ENCODE measurements at regions not wholly inside any gene's neighbourhood (a gene's known extent, or its start where the extent isn't known, plus 50 kb on each side); places are given as distances from the start of the nearest gene placed in this dataset.

DNA sequence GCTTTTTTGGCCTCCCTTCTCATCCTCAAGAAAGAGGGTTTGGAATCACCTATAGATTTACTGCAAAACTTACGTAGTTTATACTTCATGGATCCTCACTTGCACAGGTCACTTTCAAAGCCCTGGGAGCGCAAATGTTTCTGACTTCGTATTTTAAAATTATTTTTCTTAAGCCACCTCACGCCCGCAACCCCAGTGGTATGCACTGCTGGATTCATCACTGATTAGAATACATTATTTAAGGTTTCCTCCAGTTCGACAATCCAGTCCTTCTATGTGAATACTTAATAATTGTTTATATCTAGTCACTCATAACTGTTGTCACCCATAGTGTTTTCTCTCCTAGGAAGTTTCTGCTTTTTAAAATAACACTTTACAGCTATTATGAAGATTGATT lies 339.9 kb downstream of the CHL1 start:
- Mint-ChIP-seq H3K36me3 (peaks cover 68% of the 10 kb centered on the region), H3K27me3 (ENCODE audit: low read depth) (peaks cover 19% of the 10 kb centered on the region), H3K4me1 (no peaks in the 10 kb centered on the region), H3K27ac (no peak overlapping the region), H3K4me3 (no peak overlapping the region), H3K9me3 (peaks cover 76% of the 10 kb centered on the region)
- DNase-seq (ENCODE audit: low spot score) (no peak), ATAC-seq (no peak)
- CTCF ChIA-PET: no interaction called here
- POLR2A ChIA-PET: no interaction called here
- no peak for TF ChIP-seq ZNF317 (CRISPR knock-in tag; IDR thresholded peaks at IDR 0.05; ENCODE audit: borderline replicate concordance, low read depth)
- TF ChIP-seq, protein P1, sequence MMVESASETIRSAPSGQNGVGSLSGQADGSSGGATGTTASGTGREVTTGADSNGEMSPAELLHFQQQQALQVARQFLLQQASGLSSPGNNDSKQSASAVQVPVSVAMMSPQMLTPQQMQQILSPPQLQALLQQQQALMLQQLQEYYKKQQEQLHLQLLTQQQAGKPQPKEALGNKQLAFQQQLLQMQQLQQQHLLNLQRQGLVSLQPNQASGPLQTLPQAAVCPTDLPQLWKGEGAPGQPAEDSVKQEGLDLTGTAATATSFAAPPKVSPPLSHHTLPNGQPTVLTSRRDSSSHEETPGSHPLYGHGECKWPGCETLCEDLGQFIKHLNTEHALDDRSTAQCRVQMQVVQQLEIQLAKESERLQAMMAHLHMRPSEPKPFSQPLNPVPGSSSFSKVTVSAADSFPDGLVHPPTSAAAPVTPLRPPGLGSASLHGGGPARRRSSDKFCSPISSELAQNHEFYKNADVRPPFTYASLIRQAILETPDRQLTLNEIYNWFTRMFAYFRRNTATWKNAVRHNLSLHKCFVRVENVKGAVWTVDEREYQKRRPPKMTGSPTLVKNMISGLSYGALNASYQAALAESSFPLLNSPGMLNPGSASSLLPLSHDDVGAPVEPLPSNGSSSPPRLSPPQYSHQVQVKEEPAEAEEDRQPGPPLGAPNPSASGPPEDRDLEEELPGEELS (CRISPR knock-in tag; IDR thresholded peaks at IDR 0.05): no peak
- TF ChIP-seq NFATC4 (CRISPR knock-in tag; IDR thresholded peaks at IDR 0.05): no peak

DNA sequence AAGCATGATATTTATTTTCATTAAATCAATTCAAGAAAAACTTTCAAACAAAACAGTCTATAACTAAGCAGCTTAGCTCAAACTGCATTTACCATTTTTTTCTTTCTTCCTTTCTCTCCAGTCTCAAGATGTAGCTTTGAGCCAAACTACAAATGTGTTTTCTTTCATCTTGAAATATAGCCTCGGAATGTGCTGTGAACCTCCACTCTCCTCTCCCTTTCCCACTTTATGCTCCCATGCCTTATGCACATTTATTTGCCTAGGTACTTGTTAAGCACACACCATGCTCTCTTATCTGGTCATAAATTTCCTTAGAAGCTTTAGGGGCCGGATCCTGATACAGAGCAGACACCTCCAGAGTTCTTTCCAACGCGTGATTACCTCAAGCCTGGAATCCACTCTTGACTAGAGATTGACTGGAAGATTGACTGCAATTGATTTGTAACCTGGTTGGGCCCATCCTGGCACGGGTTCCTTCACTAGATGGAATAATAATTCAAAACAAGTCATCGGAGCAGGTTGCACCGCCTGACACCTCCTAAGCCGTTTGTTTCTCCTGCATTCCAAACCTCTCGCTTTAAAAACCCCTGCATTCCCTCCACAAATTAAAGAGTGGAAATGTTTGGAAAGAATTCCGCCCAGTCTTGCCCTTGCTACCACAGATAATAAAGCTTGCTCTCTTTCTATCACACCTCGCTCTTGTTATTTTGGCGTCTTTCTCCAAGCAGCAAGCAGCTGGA lies 344.7 kb downstream of the CHL1 start:
- ChIA-PET CTCF (no interaction called here), POLR2A (no interaction called here)
- Mint-ChIP-seq H3K27me3 (ENCODE audit: low read depth) (peaks cover 21% of the 10 kb centered on the region), H3K36me3 (peaks cover 81% of the 10 kb centered on the region), H3K9me3 (peaks cover 88% of the 10 kb centered on the region), H3K27ac (no peak overlapping the region), H3K4me1 (no peaks in the 10 kb centered on the region), H3K4me3 (no peak overlapping the region)
- ATAC-seq (no peak), DNase-seq (ENCODE audit: low spot score) (no peak)
- TF ChIP-seq, protein P2, sequence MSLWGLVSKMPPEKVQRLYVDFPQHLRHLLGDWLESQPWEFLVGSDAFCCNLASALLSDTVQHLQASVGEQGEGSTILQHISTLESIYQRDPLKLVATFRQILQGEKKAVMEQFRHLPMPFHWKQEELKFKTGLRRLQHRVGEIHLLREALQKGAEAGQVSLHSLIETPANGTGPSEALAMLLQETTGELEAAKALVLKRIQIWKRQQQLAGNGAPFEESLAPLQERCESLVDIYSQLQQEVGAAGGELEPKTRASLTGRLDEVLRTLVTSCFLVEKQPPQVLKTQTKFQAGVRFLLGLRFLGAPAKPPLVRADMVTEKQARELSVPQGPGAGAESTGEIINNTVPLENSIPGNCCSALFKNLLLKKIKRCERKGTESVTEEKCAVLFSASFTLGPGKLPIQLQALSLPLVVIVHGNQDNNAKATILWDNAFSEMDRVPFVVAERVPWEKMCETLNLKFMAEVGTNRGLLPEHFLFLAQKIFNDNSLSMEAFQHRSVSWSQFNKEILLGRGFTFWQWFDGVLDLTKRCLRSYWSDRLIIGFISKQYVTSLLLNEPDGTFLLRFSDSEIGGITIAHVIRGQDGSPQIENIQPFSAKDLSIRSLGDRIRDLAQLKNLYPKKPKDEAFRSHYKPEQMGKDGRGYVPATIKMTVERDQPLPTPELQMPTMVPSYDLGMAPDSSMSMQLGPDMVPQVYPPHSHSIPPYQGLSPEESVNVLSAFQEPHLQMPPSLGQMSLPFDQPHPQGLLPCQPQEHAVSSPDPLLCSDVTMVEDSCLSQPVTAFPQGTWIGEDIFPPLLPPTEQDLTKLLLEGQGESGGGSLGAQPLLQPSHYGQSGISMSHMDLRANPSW (CRISPR knock-in tag; conservative IDR thresholded peaks at IDR 0.05; ENCODE audit: low read depth): no peak
- TF ChIP-seq, protein P3, sequence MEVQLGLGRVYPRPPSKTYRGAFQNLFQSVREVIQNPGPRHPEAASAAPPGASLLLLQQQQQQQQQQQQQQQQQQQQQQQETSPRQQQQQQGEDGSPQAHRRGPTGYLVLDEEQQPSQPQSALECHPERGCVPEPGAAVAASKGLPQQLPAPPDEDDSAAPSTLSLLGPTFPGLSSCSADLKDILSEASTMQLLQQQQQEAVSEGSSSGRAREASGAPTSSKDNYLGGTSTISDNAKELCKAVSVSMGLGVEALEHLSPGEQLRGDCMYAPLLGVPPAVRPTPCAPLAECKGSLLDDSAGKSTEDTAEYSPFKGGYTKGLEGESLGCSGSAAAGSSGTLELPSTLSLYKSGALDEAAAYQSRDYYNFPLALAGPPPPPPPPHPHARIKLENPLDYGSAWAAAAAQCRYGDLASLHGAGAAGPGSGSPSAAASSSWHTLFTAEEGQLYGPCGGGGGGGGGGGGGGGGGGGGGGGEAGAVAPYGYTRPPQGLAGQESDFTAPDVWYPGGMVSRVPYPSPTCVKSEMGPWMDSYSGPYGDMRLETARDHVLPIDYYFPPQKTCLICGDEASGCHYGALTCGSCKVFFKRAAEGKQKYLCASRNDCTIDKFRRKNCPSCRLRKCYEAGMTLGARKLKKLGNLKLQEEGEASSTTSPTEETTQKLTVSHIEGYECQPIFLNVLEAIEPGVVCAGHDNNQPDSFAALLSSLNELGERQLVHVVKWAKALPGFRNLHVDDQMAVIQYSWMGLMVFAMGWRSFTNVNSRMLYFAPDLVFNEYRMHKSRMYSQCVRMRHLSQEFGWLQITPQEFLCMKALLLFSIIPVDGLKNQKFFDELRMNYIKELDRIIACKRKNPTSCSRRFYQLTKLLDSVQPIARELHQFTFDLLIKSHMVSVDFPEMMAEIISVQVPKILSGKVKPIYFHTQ (CRISPR knock-in tag; IDR thresholded peaks at IDR 0.05): no peak
- TF ChIP-seq FOXP1 (CRISPR knock-in tag; IDR thresholded peaks at IDR 0.05; ENCODE audit: borderline replicate concordance) (no peak), ZNF219 (CRISPR knock-in tag; IDR thresholded peaks at IDR 0.05; ENCODE audit: borderline replicate concordance) (no peak), ETV6 (CRISPR knock-in tag; IDR thresholded peaks at IDR 0.05) (no peak), ZNF121 (CRISPR knock-in tag; IDR thresholded peaks at IDR 0.05) (no peak), NFATC4 (CRISPR knock-in tag; IDR thresholded peaks at IDR 0.05) (no peak)
- TF ChIP-seq, protein P4, sequence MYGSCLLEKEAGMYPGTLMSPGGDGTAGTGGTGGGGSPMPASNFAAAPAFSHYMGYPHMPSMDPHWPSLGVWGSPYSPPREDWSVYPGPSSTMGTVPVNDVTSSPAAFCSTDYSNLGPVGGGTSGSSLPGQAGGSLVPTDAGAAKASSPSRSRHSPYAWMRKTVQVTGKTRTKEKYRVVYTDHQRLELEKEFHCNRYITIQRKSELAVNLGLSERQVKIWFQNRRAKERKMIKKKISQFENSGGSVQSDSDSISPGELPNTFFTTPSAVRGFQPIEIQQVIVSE (CRISPR knock-in tag; IDR thresholded peaks at IDR 0.05; ENCODE audit: borderline replicate concordance): no peak
- TF ChIP-seq, protein P5, sequence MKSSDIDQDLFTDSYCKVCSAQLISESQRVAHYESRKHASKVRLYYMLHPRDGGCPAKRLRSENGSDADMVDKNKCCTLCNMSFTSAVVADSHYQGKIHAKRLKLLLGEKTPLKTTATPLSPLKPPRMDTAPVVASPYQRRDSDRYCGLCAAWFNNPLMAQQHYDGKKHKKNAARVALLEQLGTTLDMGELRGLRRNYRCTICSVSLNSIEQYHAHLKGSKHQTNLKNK (CRISPR knock-in tag; IDR thresholded peaks at IDR 0.05): no peak
- TF ChIP-seq, protein P6, sequence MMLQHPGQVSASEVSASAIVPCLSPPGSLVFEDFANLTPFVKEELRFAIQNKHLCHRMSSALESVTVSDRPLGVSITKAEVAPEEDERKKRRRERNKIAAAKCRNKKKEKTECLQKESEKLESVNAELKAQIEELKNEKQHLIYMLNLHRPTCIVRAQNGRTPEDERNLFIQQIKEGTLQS (CRISPR knock-in tag; conservative IDR thresholded peaks at IDR 0.05): no peak

Measured in WTC11 (cell line).